Right lobe of liver (tissue), 4 donors: ENCODE measurements at regions not wholly inside any gene's neighbourhood (a gene's known extent, or its start where the extent isn't known, plus 50 kb on each side); places are given as distances from the start of the nearest gene placed in this dataset.

Source experiments
- CTCF ChIP-seq, 4 donors: fragments of 200-600 bp in 3 of 4; fragments of 450-650 bp in 1 of 4; IDR thresholded peaks; one replicate each; pipeline versions ENCODE4 v1.5.1 to v1.8.0; 2016 to 2022; ENCODE audit warnings: antibody characterized with exemption in 4 of 4, mild to moderate bottlenecking in 2 of 4
- POLR2A ChIP-seq: fragments of 450-650 bp; IDR thresholded peaks from one replicate; pipeline ENCODE4 v1.6.1; 2017; ENCODE audit warnings: antibody characterized with exemption, mild to moderate bottlenecking
- donor health status: DM: no; HTN: no; CAD: no.
- donor health status: DM: no; HTN: no; CAD: no.
- donor health status: DM: no; HTN: yes; CAD: no.

DNA sequence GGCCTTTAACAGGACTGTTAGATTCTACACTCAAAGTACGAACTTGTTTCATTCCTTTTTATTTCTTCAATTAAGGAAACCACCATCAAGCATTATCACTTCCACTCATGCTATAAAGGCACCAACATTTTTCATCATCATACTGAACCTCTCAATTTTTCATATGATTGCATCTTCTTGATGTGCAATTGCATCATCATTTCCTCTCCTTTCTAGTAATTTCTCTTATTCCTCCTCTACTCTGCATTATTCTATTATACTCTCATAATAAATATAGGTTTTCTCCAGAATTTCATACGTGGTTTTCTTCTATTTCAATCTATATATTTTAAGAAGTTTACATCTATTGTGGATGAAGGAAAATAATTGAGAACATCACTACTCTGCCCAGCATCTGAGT, 506.2 kb upstream of the ZNF385D start:
- TF ChIP-seq CTCF (IDR thresholded peaks at IDR 0.05), result no peak
- no peak for TF ChIP-seq POLR2A
